ENCODE measurements at regions not wholly inside any gene's neighbourhood (a gene's known extent, or its start where the extent isn't known, plus 50 kb on each side); places are given as distances from the start of the nearest gene placed in this dataset.

DNA sequence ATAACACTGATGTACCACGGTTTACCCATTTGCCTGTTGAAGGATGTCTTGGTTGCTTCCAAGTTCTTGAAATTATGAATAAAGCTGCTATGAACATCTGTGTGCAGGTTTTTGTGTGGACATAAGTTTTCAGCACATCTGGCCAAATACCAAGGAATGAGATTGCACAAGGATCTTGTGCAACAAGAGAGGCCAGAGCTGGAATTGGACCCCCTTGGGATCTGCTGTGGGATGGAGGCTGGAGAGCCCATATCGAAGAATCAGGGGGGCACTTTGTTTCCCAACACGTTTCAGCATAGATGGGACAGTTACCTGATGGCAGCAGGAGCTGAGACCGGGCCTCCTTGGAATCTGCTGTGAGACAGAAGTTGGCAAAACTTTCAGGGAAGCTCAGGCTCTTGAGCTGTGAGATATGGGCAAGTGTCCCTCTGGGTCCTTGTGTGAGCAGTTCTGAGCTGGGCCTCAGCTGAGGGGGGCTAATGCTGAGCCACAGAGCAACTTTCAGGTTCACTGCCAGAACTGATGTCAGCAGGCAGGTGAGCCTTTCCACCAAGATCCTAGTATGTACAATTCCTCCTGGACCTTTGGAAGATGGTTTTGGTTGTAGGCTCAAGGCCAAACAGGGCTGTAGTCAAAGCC is 115.2 kb upstream of the RAB18 start:
- Histone ChIP-seq H3K4me2 (replicated peaks; ENCODE audit: extremely low read depth, low read length, poor library complexity, severe bottlenecking) (no peak overlapping the region), H3K27me3 (ENCODE audit: control insufficient read depth in 2 of 2, insufficient read depth in 2 of 2, low read length in 2 of 2) (no peaks in the 10 kb centered on the region), H3K9ac (ENCODE audit: insufficient read depth, low read length, poor library complexity, severe bottlenecking) (no peak overlapping the region), H3K79me2 (ENCODE audit: insufficient read depth, low read length) (no peaks in the 10 kb centered on the region), H2AFZ (ENCODE audit: insufficient read depth, low read depth, low read length, poor library complexity, severe bottlenecking) (no peak overlapping the region), H3K4me1 (ENCODE audit: control insufficient read depth in 1 of 2, insufficient read depth in 2 of 2, low read length in 2 of 2) (peaks cover 0 to 3% of the 10 kb centered on the region in 2 donors), H3K9me3 (replicated peaks in 1 of 2; ENCODE audit: control insufficient read depth in 1 of 2, insufficient read depth in 1 of 2, low read length in 2 of 2) (peaks cover 7 to 14% of the 10 kb centered on the region in 2 donors), H3K27ac (ENCODE audit: low read depth in 1 of 2, low read length in 2 of 2) (no peak overlapping the region), H4K20me1 (ENCODE audit: insufficient read depth, low read length) (no peaks in the 10 kb centered on the region), H3K4me3 (replicated peaks in 1 of 3; ENCODE audit: low read depth in 2 of 3, low read length in 3 of 3) (no peak overlapping the region), H3K36me3 (replicated peaks in 1 of 2; ENCODE audit: control insufficient read depth in 1 of 2, insufficient read depth in 2 of 2, low read length in 2 of 2) (no peaks in the 10 kb centered on the region)
- no peak overlapping the region for H3K4me3 Mint-ChIP-seq
- H3K4me1 Mint-ChIP-seq: peaks cover 4% of the 10 kb centered on the region
- WGBS (ENCODE audit: insufficient coverage): 90% methylated on average over 4 of the region's 4 CpGs
- H3K27ac Mint-ChIP-seq: no peak overlapping the region
- intact Hi-C loops (cut with micrococcal nuclease): no loop called here
- peaks cover 2 to 16% (median 7%) of the 10 kb centered on the region in 7 donors for H3K9me3 Mint-ChIP-seq
- DNase-seq: no peak
- TF ChIP-seq, protein P1, sequence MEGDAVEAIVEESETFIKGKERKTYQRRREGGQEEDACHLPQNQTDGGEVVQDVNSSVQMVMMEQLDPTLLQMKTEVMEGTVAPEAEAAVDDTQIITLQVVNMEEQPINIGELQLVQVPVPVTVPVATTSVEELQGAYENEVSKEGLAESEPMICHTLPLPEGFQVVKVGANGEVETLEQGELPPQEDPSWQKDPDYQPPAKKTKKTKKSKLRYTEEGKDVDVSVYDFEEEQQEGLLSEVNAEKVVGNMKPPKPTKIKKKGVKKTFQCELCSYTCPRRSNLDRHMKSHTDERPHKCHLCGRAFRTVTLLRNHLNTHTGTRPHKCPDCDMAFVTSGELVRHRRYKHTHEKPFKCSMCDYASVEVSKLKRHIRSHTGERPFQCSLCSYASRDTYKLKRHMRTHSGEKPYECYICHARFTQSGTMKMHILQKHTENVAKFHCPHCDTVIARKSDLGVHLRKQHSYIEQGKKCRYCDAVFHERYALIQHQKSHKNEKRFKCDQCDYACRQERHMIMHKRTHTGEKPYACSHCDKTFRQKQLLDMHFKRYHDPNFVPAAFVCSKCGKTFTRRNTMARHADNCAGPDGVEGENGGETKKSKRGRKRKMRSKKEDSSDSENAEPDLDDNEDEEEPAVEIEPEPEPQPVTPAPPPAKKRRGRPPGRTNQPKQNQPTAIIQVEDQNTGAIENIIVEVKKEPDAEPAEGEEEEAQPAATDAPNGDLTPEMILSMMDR (IDR thresholded peaks at IDR 0.05): no peak
- H3K36me3 Mint-ChIP-seq: no peaks in the 10 kb centered on the region
- peaks cover 0 to 3% (median 2%) of the 10 kb centered on the region in 3 donors for H3K27me3 Mint-ChIP-seq (ENCODE audit: low read depth in 3 of 3)

DNA sequence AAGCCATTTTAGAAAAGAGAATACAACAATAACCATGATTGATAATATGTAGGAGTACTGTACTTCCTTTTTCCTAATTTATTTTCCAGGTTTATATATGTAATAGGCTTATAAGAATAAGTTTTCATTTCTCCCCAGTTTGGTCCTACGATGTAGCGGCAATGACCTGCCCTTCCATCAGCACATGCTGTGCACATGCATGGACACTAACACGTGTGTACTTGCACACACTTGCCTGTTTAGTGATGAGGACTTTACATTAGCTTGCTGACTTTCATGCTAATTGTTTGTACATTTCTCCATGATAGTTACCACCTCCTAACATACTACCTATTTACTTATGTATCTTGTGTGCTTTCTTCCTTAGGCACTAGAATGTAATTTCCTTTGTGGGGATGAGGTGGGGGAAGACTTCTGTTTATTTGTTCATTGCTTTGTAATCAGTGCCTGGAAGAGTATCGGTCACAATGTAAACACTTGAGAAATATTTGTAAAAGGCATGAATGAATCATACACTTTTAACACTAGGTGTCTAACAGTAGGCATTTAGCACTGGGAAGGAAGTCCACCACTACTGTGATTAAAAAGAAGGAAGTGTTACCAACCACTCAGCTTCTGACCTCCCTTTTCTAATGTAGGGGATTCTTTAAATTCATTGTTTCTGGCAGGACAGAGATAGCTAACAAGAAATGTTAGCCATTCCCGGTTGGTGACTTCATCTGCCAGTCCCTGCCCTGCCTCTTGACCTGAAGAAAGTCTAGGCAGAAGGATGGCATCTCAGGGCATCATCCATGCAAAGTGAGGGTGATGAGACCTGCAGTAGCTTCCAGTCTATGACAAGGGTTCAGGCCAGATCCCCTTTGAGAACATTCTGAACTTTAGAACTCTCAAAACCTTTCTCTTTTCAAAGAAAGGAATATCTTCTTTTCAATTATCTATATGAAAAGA is 120.2 kb upstream of the RAB18 start:
- H3K79me2 ChIP-seq (ENCODE audit: insufficient read depth, low read length): no peaks in the 10 kb centered on the region
- H4K20me1 ChIP-seq (ENCODE audit: insufficient read depth, low read length): no peaks in the 10 kb centered on the region
- peak overlapping the region; percentile 41 for H2AFZ ChIP-seq (ENCODE audit: insufficient read depth, low read depth, low read length, poor library complexity, severe bottlenecking)
- Mint-ChIP-seq H3K9me3 (peaks cover 0 to 4% (median 2%) of the 10 kb centered on the region in 7 donors), H3K27me3 (ENCODE audit: low read depth in 3 of 3) (peaks cover 0 to 2% (median 2%) of the 10 kb centered on the region in 3 donors), H3K4me3 (no peak overlapping the region), H3K4me1 (peaks cover 7% of the 10 kb centered on the region), H3K27ac (no peak overlapping the region), H3K36me3 (no peaks in the 10 kb centered on the region)
- TF ChIP-seq, protein P1 (IDR thresholded peaks at IDR 0.05): no peak
- H3K9ac ChIP-seq (ENCODE audit: insufficient read depth, low read length, poor library complexity, severe bottlenecking): no peak overlapping the region
- WGBS (ENCODE audit: insufficient coverage): 57% methylated on average over 2 of the region's 5 CpGs
- no peaks in the 10 kb centered on the region for H3K9me3 ChIP-seq (replicated peaks in 1 of 2; ENCODE audit: control insufficient read depth in 1 of 2, insufficient read depth in 1 of 2, low read length in 2 of 2)
- H3K36me3 ChIP-seq (replicated peaks in 1 of 2; ENCODE audit: control insufficient read depth in 1 of 2, insufficient read depth in 2 of 2, low read length in 2 of 2): no peaks in the 10 kb centered on the region
- peaks cover 0 to 7% of the 10 kb centered on the region in 2 donors for H3K4me1 ChIP-seq (ENCODE audit: control insufficient read depth in 1 of 2, insufficient read depth in 2 of 2, low read length in 2 of 2)
- DNase-seq: peak; percentile 3 to 11 (median 10)
- intact Hi-C loops (cut with micrococcal nuclease): no loop called here
- H3K4me3 ChIP-seq (replicated peaks in 1 of 3; ENCODE audit: low read depth in 2 of 3, low read length in 3 of 3): no peak overlapping the region
- H3K4me2 ChIP-seq (replicated peaks; ENCODE audit: extremely low read depth, low read length, poor library complexity, severe bottlenecking): no peak overlapping the region
- H3K27ac ChIP-seq (ENCODE audit: low read depth in 1 of 2, low read length in 2 of 2): no peak overlapping the region
- H3K27me3 ChIP-seq (ENCODE audit: control insufficient read depth in 2 of 2, insufficient read depth in 2 of 2, low read length in 2 of 2): no peaks in the 10 kb centered on the region

Data from CD14-positive monocyte (primary cell).